Upper lobe of left lung (tissue), 6 donors: ENCODE measurements at regions not wholly inside any gene's neighbourhood (a gene's known extent, or its start where the extent isn't known, plus 50 kb on each side); places are given as distances from the start of the nearest gene placed in this dataset.
A peak's percentile ranks its signal among the peaks of the same experiment; 100 is the strongest.

Source experiments
- ATAC-seq, 2 donors: fragments of 200-7000 bp; cut with Tn5 transposase; one replicate each; pipeline ENCODE4 v1.9.1; 2022; ENCODE audit warnings: mild to moderate bottlenecking in 2 of 2, moderate library complexity in 2 of 2; ENCODE audit not compliant: low FRiP score in 2 of 2
- DNase-seq, 2 donors: peaks; one replicate each; pipeline ENCODE4 v3.0.0-alpha.2; 2019 to 2020
- H3K27ac ChIP-seq, 4 donors: fragments of 200-600 bp; sonication (generic); one replicate each; pipeline ENCODE4 v1.5.1; 2016 to 2019
- H3K27me3 ChIP-seq, 4 donors: fragments of 200-600 bp; sonication (generic); one replicate each; pipeline ENCODE4 v1.5.1; 2017 to 2019
- H3K36me3 ChIP-seq, 4 donors: fragments of 200-600 bp; sonication (generic); one replicate each; pipeline ENCODE4 v1.5.1; 2016 to 2019
- H3K4me1 ChIP-seq, 4 donors: fragments of 200-600 bp; sonication (generic); one replicate each; pipeline ENCODE4 v1.5.1; 2018 to 2019
- H3K4me3 ChIP-seq, 4 donors: fragments of 200-600 bp; sonication (generic); one replicate each; pipeline ENCODE4 v1.5.1; 2017 to 2019; ENCODE audit warnings: mild to moderate bottlenecking in 2 of 4, moderate library complexity in 1 of 4
- H3K9me3 ChIP-seq, 4 donors: fragments of 200-600 bp; sonication (generic); one replicate each; pipeline ENCODE4 v1.5.1; 2018 to 2019
- CTCF ChIP-seq, 6 experiments: fragments of 450-650 bp in 4 of 6; fragments of 200-600 bp in 2 of 6; sonication (generic) in 2 of 6; IDR thresholded peaks; one replicate each; pipeline ENCODE4 v1.5.1; 2016 to 2019; ENCODE audit warnings: antibody characterized with exemption in 6 of 6
- EP300 ChIP-seq, 4 donors: sonication (generic); formaldehyde crosslinking; IDR thresholded peaks; one replicate each; pipeline ENCODE4 v1.5.1; 2017; ENCODE audit warnings: antibody characterized with exemption in 4 of 4, control low read depth in 2 of 4
- POLR2A ChIP-seq, 4 donors: fragments of 450-650 bp; IDR thresholded peaks; one replicate each; pipeline ENCODE4 v1.5.1; 2016 to 2017; ENCODE audit warnings: antibody characterized with exemption in 4 of 4, mild to moderate bottlenecking in 2 of 4
- POLR2AphosphoS5 ChIP-seq, 2 donors: sonication (generic); formaldehyde crosslinking; IDR thresholded peaks; one replicate each; pipeline ENCODE4 v1.5.1; 2017; ENCODE audit warnings: antibody characterized with exemption in 2 of 2
- WGBS, 2 donors: methylation state at CpG; one replicate each; pipeline ENCODE4 v1.1.5; 2017 to 2018; 5-methylcytosine and 5-hydroxymethylcytosine counted together
- donor health status: DM: no; HTN: no; CAD: no; lungs with moderate emphysema.
- donor health status: DM: no; HTN: yes; CAD: no; lungs with severe emphysema.

GRCh38 chr1:8171751-8172464 lies 145.8 kb upstream of the ERRFI1 start:
- ATAC-seq (no peak), DNase-seq (no peak)
- no peak overlapping the region for H3K4me3 ChIP-seq
- H3K36me3 ChIP-seq: no peaks in the 10 kb centered on the region
- no peaks in the 10 kb centered on the region for H3K27me3 ChIP-seq
- peaks cover 14 to 25% (median 22%) of the 10 kb centered on the region in 4 donors for H3K4me1 ChIP-seq
- no peak for TF ChIP-seq POLR2AphosphoS5 (IDR thresholded peaks at IDR 0.05)
- no peak for TF ChIP-seq CTCF (IDR thresholded peaks at IDR 0.05)
- no peak for TF ChIP-seq EP300 (IDR thresholded peaks at IDR 0.05)
- no peak for TF ChIP-seq POLR2A (IDR thresholded peaks at IDR 0.05)
- no peak overlapping the region for H3K27ac ChIP-seq
- 98% methylated on average over 14 of the region's 14 CpGs for WGBS, 2 donors
- no peaks in the 10 kb centered on the region for H3K9me3 ChIP-seq

GRCh38 chr1:8170059-8170835 lies 144.1 kb upstream of the ERRFI1 start:
- Histone ChIP-seq H3K4me3 (no peak overlapping the region), H3K36me3 (no peaks in the 10 kb centered on the region), H3K27ac (peak overlapping the region in 3 of 4 donors; percentile 58 to 78 (median 63)), H3K4me1 (peaks cover 14 to 27% (median 23%) of the 10 kb centered on the region in 4 donors), H3K9me3 (no peaks in the 10 kb centered on the region), H3K27me3 (no peaks in the 10 kb centered on the region)
- peak in 1 of 2 donors; percentile 48 for DNase-seq
- ATAC-seq: peak; percentile 25 to 35
- 67 to 86% methylated on average over 6 to 13 of the region's 13 CpGs for WGBS, 2 donors
- TF ChIP-seq EP300 (IDR thresholded peaks at IDR 0.05) (no peak), POLR2A (IDR thresholded peaks at IDR 0.05) (no peak), POLR2AphosphoS5 (IDR thresholded peaks at IDR 0.05) (no peak), CTCF (IDR thresholded peaks at IDR 0.05) (no peak)

GRCh38 chr1:8169364-8170058 lies 143.4 kb upstream of the ERRFI1 start:
- DNase-seq (peak in 1 of 2 donors; percentile 70), ATAC-seq (peak; percentile 74 to 79)
- Histone ChIP-seq H3K27me3 (no peaks in the 10 kb centered on the region), H3K9me3 (no peaks in the 10 kb centered on the region), H3K4me3 (no peak overlapping the region), H3K36me3 (no peaks in the 10 kb centered on the region), H3K27ac (peak overlapping the region; percentile 22 to 82 (median 65)), H3K4me1 (peaks cover 14 to 21% (median 20%) of the 10 kb centered on the region in 4 donors)
- WGBS, 2 donors: 31 to 33% methylated on average over 9 of the region's 9 CpGs
- peak in 1 of 4 donors; percentile 13 for TF ChIP-seq POLR2A (IDR thresholded peaks at IDR 0.05)
- no peak for TF ChIP-seq CTCF (IDR thresholded peaks at IDR 0.05)
- peak in 1 of 4 donors; percentile 32 for TF ChIP-seq EP300 (IDR thresholded peaks at IDR 0.05)
- TF ChIP-seq POLR2AphosphoS5 (IDR thresholded peaks at IDR 0.05): peak in 1 of 2 donors; percentile 47

GRCh38 chr1:8167936-8168335 lies 141.8 kb upstream of the ERRFI1 start:
- ATAC-seq: no peak
- Histone ChIP-seq H3K4me1 (peaks cover 14 to 15% (median 15%) of the 10 kb centered on the region in 4 donors), H3K27ac (no peak overlapping the region), H3K36me3 (no peaks in the 10 kb centered on the region), H3K27me3 (no peaks in the 10 kb centered on the region), H3K9me3 (no peaks in the 10 kb centered on the region), H3K4me3 (no peak overlapping the region)
- DNase-seq: no peak
- WGBS, 2 donors: 95 to 100% methylated on average over 4 of the region's 4 CpGs
- TF ChIP-seq CTCF (IDR thresholded peaks at IDR 0.05) (no peak), POLR2AphosphoS5 (IDR thresholded peaks at IDR 0.05) (no peak), EP300 (IDR thresholded peaks at IDR 0.05) (no peak), POLR2A (IDR thresholded peaks at IDR 0.05) (no peak)
